ENCODE measurements at regions not wholly inside any gene's neighbourhood (a gene's known extent, or its start where the extent isn't known, plus 50 kb on each side); places are given as distances from the start of the nearest gene placed in this dataset.

- DNase-seq (ENCODE audit: low read depth, low spot score) (no peak), ATAC-seq (no peak)
- no peak overlapping the region for H3K27ac ChIP-seq (ENCODE audit: low read depth, low read length)
- intact Hi-C loops (cut with micrococcal nuclease), result no loop called here
- H3K36me3 ChIP-seq (ENCODE audit: control insufficient read depth in 1 of 2, insufficient read depth in 2 of 2, low read length in 2 of 2), result no peaks in the 10 kb centered on the region
- H3K4me1 ChIP-seq (ENCODE audit: control insufficient read depth in 1 of 2, insufficient read depth in 2 of 2, low read length in 2 of 2), result no peaks in the 10 kb centered on the region
- no peaks in the 10 kb centered on the region for H3K79me2 ChIP-seq (ENCODE audit: insufficient read depth, low read length)
- CTCF ChIA-PET, result no interaction called here
- TF ChIP-seq EZH2phosphoT487 (IDR thresholded peaks at IDR 0.05; ENCODE audit: borderline replicate concordance) (no peak), TCF7L2 (IDR thresholded peaks at IDR 0.05; ENCODE audit: borderline replicate concordance, extremely low read depth, insufficient read depth, insufficient read length) (no peak), FOSL1 (IDR thresholded peaks at IDR 0.05; ENCODE audit: low read depth) (no peak), ATF3 (IDR thresholded peaks at IDR 0.05) (no peak), ZFX (IDR thresholded peaks at IDR 0.05) (no peak), SRF (IDR thresholded peaks at IDR 0.05; ENCODE audit: low read depth) (no peak), ZNF274 (IDR thresholded peaks at IDR 0.05; ENCODE audit: low read depth, low read length) (no peak), CEBPB (IDR thresholded peaks at IDR 0.05; ENCODE audit: low read depth) (no peak), CBX3 (IDR thresholded peaks at IDR 0.05; ENCODE audit: low read depth) (no peak), ELF1 (IDR thresholded peaks at IDR 0.05; ENCODE audit: borderline replicate concordance, low read depth) (no peak), EGR1 (IDR thresholded peaks at IDR 0.05; ENCODE audit: low read depth) (no peak), ZBTB33 (IDR thresholded peaks at IDR 0.05; ENCODE audit: extremely low read depth, insufficient replicate concordance, low read length) (no peak), SIN3A (IDR thresholded peaks at IDR 0.05; ENCODE audit: low read depth) (no peak)
- H3K4me3 ChIP-seq (replicated peaks in 1 of 2; ENCODE audit: low read depth in 1 of 2, low read length in 2 of 2), result no peak overlapping the region
- POLR2A ChIA-PET, result no interaction called here
- peaks cover 7 to 22% of the 10 kb centered on the region in 2 experiments; a peak in 2 of 4 replicates for H3K9me3 ChIP-seq (ENCODE audit: control insufficient read depth in 1 of 2, insufficient read depth in 1 of 2, low read depth in 1 of 2, low read length in 2 of 2)
- no peak overlapping the region for H3K4me2 ChIP-seq (ENCODE audit: low read length)
- H2AFZ ChIP-seq (ENCODE audit: low read depth, low read length, poor library complexity, severe bottlenecking), result no peak overlapping the region
- RAD21 ChIA-PET (ENCODE audit: low non-redundant PET in 1 of 2, low total read pairs in 2 of 2, uncharacterized antibody in 2 of 2, unreplicated experiment in 2 of 2), result no interaction called here
- no TSS peak for BruUV-seq (replicated peaks)
- H3K27me3 ChIP-seq (ENCODE audit: insufficient read depth, low read length), result no peaks in the 10 kb centered on the region
- no peak overlapping the region for H3K9ac ChIP-seq (ENCODE audit: low read length)
- H4K20me1 ChIP-seq (ENCODE audit: insufficient read depth), result no peaks in the 10 kb centered on the region
- no peaks in the 10 kb centered on the region for H3K9me2 ChIP-seq (ENCODE audit: insufficient read depth)
Measured at GRCh38 chr7:49596701-49597491, 176.5 kb upstream of the VWC2 start.
